PC-9 (cell line): ENCODE measurements at regions not wholly inside any gene's neighbourhood (a gene's known extent, or its start where the extent isn't known, plus 50 kb on each side); places are given as distances from the start of the nearest gene placed in this dataset.
"Not testable (repeated sequence)": the region's sequence is repeated elsewhere in the genome, so short reads cannot be mapped to it uniquely, and the experiment has no call there.

Experiments
- BruUV-seq: library from RNA; stranded (reverse); fragments of 400-500 nt; replicated peaks from 2 replicates; lab custom pipeline; 2021; lab: Mats Ljungman, UMichigan
- CTCF ChIA-PET: fragments of 300-600 bp; sonication (Branson Sonifier 250); formaldehyde crosslinking; loops from one replicate; lab custom pipeline; 2022; ENCODE audit warnings: antibody characterized with exemption; lab: Charles Lee
- POLR2A ChIA-PET: fragments of 300-600 bp; sonication (Branson Sonifier 250); formaldehyde crosslinking; loops from one replicate; lab custom pipeline; 2022; ENCODE audit warnings: antibody characterized with exemption; ENCODE audit not compliant: unreplicated experiment; lab: Charles Lee
- DNase-seq, 2 experiments: peaks; one replicate each; pipeline versions ENCODE4 v3.0.0 to v3.0.0-alpha.2; 2015 to 2022; ENCODE audit warnings: mixed read lengths in 1 of 2
- H2AFZ ChIP-seq: fragments of 200-600 bp; sonication (generic); 2 replicates; pipeline ENCODE4 v1.8.1; 2017; ENCODE audit warnings: antibody characterized with exemption
- H3F3A ChIP-seq: fragments of 200-600 bp; sonication (generic); 2 replicates; pipeline ENCODE4 v1.8.1; 2017; ENCODE audit warnings: antibody characterized with exemption, mild to moderate bottlenecking, low read depth; ENCODE audit not compliant: insufficient read depth
- H3K27ac ChIP-seq: fragments of 200-600 bp; sonication (generic); 2 replicates; pipeline ENCODE4 v1.6.1; 2016; ENCODE audit warnings: mixed run types
- H3K27me3 ChIP-seq: fragments of 200-600 bp; sonication (generic); 2 replicates; pipeline ENCODE4 v1.6.1; 2016; ENCODE audit warnings: low read depth, mixed run types; ENCODE audit not compliant: insufficient read depth
- H3K36me3 ChIP-seq: fragments of 200-600 bp; sonication (generic); 2 replicates; pipeline ENCODE4 v1.6.1; 2016; ENCODE audit warnings: low read depth, mixed run types
- H3K4me1 ChIP-seq: fragments of 200-600 bp; sonication (generic); replicated peaks from 2 replicates; pipeline ENCODE4 v1.6.1; 2016; ENCODE audit warnings: mixed run types; ENCODE audit not compliant: insufficient read depth
- H3K4me2 ChIP-seq: fragments of 200-600 bp; sonication (generic); 2 replicates; pipeline ENCODE4 v1.6.1; 2017; ENCODE audit warnings: mixed run types
- H3K4me3 ChIP-seq: fragments of 200-600 bp; sonication (generic); 2 replicates; pipeline ENCODE4 v1.6.1; 2016; ENCODE audit warnings: mixed run types
- H3K79me2 ChIP-seq: fragments of 200-600 bp; sonication (generic); 2 replicates; pipeline ENCODE4 v1.6.1; 2017; ENCODE audit warnings: low read depth, mixed run types
- H3K9me2 ChIP-seq: fragments of 200-600 bp; sonication (generic); 2 replicates; pipeline ENCODE4 v1.8.1; 2017; ENCODE audit warnings: mild to moderate bottlenecking; ENCODE audit not compliant: insufficient read depth
- H3K9me3 ChIP-seq: fragments of 200-600 bp; sonication (generic); 2 replicates; pipeline ENCODE4 v1.8.1; 2016; ENCODE audit warnings: low read depth; ENCODE audit not compliant: insufficient read depth
- H4K20me1 ChIP-seq: fragments of 200-600 bp; sonication (generic); 2 replicates; pipeline ENCODE4 v1.8.1; 2017; ENCODE audit not compliant: insufficient read depth
- EZH2 ChIP-seq: fragments of 200-600 bp; sonication (generic); IDR thresholded peaks from 2 replicates; pipeline ENCODE4 v1.8.0; 2017; ENCODE audit warnings: antibody characterized with exemption, low read depth
- intact Hi-C: fragments of 100-400 bp; cut with micrococcal nuclease; formaldehyde crosslinking; loops from one replicate; pipeline ENCODE4 v1.10.0; 2022; ENCODE audit not compliant: unreplicated experiment
- TF ChIP-seq, protein P1 (sequence below): fragments of 200-600 bp; sonication (generic); conservative IDR thresholded peaks from 2 replicates; pipeline ENCODE4 v1.6.1; 2017; ENCODE audit warnings: mixed run types, antibody characterized with exemption, mild to moderate bottlenecking, moderate library complexity

DNA sequence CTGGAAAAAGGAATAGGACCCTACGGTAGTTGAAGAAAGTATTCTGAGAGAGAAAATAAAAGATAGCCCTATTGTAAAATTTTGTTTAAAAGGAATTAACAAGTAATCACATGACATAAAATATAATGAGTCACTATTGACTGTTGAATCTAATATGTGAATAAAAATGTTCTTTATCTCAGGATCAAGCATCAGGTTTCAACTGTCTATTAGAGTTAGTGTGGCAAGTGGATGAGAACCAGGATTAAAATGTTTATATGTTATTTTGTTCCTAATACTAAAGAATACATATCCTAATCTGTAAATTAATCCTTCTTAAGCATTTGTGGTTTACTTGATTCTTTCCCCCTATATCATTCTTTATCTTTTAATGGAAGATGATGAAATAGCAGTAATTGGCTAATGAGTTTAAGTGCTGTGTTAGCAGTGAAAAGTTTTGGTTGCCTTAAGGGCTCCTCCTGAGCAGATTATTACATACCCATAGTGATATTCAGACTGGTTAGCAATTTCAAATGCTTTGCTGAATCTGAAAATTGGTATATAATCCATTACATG lies 101.8 kb upstream of the BCHE start:
- no peaks in the 10 kb centered on the region; the same call in 1 of the 2 replicates for H4K20me1 ChIP-seq
- H2AFZ ChIP-seq = no peak overlapping the region
- TF ChIP-seq, protein P1, sequence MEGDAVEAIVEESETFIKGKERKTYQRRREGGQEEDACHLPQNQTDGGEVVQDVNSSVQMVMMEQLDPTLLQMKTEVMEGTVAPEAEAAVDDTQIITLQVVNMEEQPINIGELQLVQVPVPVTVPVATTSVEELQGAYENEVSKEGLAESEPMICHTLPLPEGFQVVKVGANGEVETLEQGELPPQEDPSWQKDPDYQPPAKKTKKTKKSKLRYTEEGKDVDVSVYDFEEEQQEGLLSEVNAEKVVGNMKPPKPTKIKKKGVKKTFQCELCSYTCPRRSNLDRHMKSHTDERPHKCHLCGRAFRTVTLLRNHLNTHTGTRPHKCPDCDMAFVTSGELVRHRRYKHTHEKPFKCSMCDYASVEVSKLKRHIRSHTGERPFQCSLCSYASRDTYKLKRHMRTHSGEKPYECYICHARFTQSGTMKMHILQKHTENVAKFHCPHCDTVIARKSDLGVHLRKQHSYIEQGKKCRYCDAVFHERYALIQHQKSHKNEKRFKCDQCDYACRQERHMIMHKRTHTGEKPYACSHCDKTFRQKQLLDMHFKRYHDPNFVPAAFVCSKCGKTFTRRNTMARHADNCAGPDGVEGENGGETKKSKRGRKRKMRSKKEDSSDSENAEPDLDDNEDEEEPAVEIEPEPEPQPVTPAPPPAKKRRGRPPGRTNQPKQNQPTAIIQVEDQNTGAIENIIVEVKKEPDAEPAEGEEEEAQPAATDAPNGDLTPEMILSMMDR = no peak
- no peak for TF ChIP-seq EZH2
- no peaks in the 10 kb centered on the region for H3K79me2 ChIP-seq
- no peak for DNase-seq
- no peaks in the 10 kb centered on the region for H3K27me3 ChIP-seq
- BruUV-seq = no TSS peak
- no peak overlapping the region for H3K4me3 ChIP-seq
- no peak overlapping the region for H3K27ac ChIP-seq
- POLR2A ChIA-PET = no interaction called here
- no peaks in the 10 kb centered on the region for H3K4me1 ChIP-seq
- H3K9me2 ChIP-seq = no peaks in the 10 kb centered on the region
- CTCF ChIA-PET = interaction anchor here (0.7 kb wide), 1 partner anchor 1878 kb away, joined by 7 read pairs; no protein-coding TSS in a partner anchor
- no peak overlapping the region for H3K4me2 ChIP-seq
- no peaks in the 10 kb centered on the region for H3K9me3 ChIP-seq
- H3F3A ChIP-seq = no peaks in the 10 kb centered on the region
- intact Hi-C loops = no loop called here
- no peaks in the 10 kb centered on the region for H3K36me3 ChIP-seq

DNA sequence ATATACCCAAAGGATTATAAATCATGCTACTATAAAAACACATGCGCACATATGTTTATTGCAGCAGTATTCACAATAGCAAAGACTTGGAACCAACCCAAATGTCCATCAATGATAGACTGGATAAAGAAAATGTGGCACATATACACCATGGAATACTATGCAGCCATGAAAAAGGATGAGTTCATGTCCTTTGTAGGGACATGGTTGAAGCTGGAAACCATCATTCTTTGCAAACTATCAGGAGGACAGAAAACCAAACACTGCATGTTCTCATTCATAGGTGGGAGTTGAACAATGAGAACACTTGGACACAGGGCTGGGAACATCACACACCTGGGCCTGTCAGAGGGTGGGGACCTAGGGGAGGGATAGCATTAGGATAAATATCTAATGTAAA lies 98.9 kb upstream of the BCHE start:
- H3K36me3 ChIP-seq, CTCF ChIA-PET, BruUV-seq, H3K9me2 ChIP-seq, DNase-seq, H3K4me1 ChIP-seq, H4K20me1 ChIP-seq, intact Hi-C loops, H3K27me3 ChIP-seq, H3K27ac ChIP-seq, H2AFZ ChIP-seq, H3K4me2 ChIP-seq, H3K4me3 ChIP-seq, H3F3A ChIP-seq, H3K79me2 ChIP-seq, POLR2A ChIA-PET: not testable (repeated sequence)
- H3K9me3 ChIP-seq = peaks cover 11% of the 10 kb centered on the region; the same call in 1 of the 2 replicates

DNA sequence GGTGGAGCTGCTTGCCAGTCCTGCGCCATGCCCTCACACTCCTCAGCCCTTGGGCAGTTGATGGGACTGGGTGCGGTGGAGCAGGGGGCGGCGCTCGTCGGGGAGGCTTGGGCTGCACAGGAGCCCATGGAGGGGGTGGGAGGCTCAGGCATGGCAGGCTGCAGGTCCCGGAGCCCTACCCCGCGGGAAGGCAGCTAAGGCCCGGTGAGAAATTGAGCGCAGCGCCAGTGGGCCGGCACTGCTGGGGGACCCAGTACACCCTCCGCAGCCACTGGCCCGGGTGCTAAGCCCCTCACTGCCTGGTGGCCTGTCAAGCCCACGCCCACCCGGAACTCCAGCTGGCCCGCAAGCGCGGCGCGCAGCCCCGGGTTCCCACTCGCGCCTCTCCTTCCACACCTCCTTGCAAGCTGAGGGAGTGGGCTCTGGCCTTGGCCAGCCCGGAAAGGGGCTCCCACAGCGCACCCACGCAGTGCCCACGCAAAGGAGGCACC lies 87.1 kb upstream of the BCHE start:
- H3K27me3 ChIP-seq, POLR2A ChIA-PET, BruUV-seq, H3K4me2 ChIP-seq, H2AFZ ChIP-seq, H3K9me2 ChIP-seq, H3K9me3 ChIP-seq, H3K4me3 ChIP-seq, H4K20me1 ChIP-seq, H3K4me1 ChIP-seq, H3F3A ChIP-seq, intact Hi-C loops, DNase-seq, H3K27ac ChIP-seq, H3K79me2 ChIP-seq, CTCF ChIA-PET, H3K36me3 ChIP-seq: not testable (repeated sequence)

DNA sequence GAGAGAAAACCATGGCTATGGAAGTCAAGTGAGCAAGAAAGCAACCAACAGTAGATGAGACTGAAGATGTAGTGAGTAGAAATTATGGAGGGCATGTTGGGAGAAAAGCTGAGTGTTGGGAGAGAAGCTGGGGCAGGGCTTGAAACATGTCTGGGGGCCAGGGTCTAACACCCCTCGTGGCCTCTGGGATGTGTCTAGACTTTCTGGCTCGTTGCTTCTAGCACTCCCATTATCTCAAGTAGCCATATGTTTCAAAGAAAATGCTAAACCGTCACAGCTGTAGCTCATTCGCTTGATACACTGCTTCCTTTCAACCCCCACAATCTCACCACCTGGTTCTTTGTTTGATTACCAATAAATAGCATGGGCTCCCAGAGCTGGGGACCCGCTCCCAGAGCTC lies 83.8 kb upstream of the BCHE start:
- Histone ChIP-seq H3K36me3 (no peaks in the 10 kb centered on the region), H4K20me1 (no peaks in the 10 kb centered on the region), H3K79me2 (no peaks in the 10 kb centered on the region), H2AFZ (no peak overlapping the region), H3K9me3 (0 out of 2 replicates have a peak, but pooled peaks cover 4% of the 10 kb centered on the region), H3K27ac (no peak overlapping the region), H3K4me2 (no peak overlapping the region), H3K27me3 (no peaks in the 10 kb centered on the region), H3F3A (no peaks in the 10 kb centered on the region), H3K9me2 (no peaks in the 10 kb centered on the region), H3K4me1 (no peaks in the 10 kb centered on the region), H3K4me3 (no peak overlapping the region)
- POLR2A ChIA-PET = no interaction called here
- BruUV-seq = no TSS peak
- intact Hi-C loops = no loop called here
- no peak for DNase-seq
- CTCF ChIA-PET = no interaction called here
- TF ChIP-seq, protein P1 = no peak
- TF ChIP-seq EZH2 = no peak
